ENCODE measurements at regions not wholly inside any gene's neighbourhood (a gene's known extent, or its start where the extent isn't known, plus 50 kb on each side); places are given as distances from the start of the nearest gene placed in this dataset.
A peak's percentile ranks its signal among the peaks of the same experiment; 100 is the strongest.
"Not testable (repeated sequence)": the region's sequence is repeated elsewhere in the genome, so short reads cannot be mapped to it uniquely, and the experiment has no call there.

DNA sequence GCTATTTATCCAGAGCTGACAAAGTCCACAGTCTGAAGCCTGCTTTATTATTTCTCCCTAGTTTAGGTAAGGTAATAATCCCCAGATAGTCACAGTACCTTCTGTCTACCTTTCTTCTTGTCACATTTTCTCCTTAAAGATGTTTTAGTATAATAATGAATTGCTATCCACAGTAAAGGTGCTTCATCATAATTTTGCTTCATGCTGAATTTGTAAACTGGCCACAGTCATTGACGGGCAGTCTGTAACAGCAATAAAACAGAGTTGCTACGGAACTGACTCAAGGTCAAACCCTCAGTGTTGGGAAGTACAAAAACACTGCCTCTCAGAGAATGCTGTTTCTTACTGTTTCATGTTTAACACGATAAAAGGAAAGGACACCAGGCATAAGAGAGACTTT is 195.7 kb downstream of the ZNF608 start:
- DNase-seq (ENCODE audit: low read depth): no peak

- no peak for DNase-seq (ENCODE audit: low read depth)
These were observed 196.5 kb downstream of the ZNF608 start for GRCh38 chr5:124549891-124550436.

DNA sequence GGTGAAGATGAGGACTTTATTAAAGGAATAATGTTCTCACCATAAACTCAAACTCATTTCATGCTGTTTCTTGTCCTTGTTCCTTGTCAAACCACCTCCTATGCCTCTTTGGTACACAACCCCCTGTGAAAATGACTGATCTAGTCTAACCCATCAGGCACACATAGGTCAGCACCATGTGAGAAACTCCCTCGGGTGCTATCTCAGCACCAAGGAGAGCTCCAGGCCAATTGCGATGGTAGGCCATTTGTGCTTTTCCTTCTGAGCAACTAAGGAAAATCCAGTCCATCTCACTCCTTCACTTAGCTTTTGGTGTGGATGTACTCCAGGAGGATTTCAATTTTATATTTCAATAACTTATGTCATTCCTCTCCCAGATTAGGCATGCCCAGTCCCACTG is 199.8 kb downstream of the ZNF608 start:
- DNase-seq (ENCODE audit: low read depth): peak; percentile 26

- peak; percentile 30 for DNase-seq (ENCODE audit: low read depth)
These were observed 201.9 kb downstream of the ZNF608 start for GRCh38 chr5:124544366-124545055.

GRCh38 chr5:124538931-124539330 is 207.5 kb downstream of the ZNF608 start:
- no peak for DNase-seq (ENCODE audit: low read depth)

- no peak for DNase-seq (ENCODE audit: low read depth)
These were observed 208.2 kb downstream of the ZNF608 start for GRCh38 chr5:124538191-124538590.

DNA sequence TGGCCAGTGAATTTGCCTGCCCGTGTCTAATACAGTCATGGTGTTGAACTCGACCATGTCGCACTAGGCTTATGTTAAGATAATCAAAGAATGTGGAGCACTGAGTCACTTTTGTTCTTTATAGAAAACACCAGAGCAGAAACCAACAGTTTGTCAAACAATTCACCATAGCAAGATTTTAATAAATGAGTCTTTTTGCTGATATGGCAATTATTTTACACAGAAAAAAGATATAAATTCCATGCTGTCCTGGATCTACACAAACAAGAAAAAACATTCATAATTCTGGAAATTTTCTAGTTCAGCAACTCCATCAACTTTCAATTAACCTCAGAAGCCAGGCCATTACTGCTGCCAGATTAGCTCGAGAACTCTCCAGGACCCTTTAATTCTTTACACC is 208.9 kb downstream of the ZNF608 start:
- DNase-seq (ENCODE audit: low read depth): no peak

DNA sequence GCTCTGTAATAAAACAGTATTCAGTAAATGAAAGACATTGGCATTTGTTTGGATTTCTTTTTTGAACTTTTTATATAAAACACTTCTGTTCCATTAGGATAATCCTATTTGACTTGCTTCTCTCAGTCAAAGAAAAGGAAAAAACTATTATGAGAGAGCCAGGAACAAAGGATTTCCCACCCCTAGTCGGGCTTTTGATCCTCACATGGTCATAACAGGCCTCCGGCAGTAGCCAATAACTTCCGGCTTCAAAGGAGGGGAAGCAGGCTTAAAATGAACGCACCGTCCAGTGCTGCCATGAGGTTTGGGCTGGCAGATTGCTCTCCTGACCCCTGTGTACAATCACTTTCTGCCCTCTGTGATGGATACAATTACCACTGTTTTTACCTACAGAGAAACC is 209.3 kb downstream of the ZNF608 start:
- peak; percentile 58 for DNase-seq (ENCODE audit: low read depth)

DNA sequence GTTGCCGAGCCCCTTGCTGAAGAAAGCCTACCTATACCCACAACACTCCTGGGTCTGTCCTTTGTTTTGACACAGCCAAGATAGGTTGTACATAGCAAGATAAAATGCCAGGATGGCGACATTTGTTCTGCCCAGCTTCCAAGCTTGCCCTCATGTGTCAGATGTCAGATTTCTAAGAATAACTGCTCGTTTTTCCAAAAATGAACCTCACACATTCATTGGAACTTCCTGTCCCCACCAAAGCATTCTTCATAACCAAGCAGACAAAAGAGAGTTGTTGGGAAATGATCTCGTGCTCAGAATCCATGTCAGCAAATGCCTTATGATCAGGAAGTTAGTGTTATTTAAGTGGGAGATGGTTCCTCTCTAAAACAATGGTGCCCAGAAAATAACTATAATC is 210.1 kb downstream of the ZNF608 start:
- peak; percentile 7 for DNase-seq (ENCODE audit: low read depth)

DNA sequence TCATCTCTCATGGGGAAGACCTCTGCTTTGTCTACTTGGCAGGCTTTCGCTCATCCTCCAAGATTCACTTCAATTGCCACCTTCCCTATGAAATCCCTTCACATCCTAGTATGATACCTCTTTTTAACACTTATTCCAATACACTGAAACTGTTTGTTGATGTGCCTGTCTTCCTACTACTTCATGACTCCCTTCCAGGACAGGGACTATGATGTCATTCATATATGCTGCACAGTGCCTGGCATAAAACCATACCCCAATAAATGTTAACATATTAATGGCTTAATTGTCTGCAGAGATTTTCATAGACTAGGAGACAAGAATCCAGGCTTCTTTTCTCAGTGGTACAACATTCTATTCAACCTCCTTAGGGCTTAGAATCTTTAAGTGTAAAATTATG is 215.5 kb downstream of the ZNF608 start:
- no peak for DNase-seq (ENCODE audit: low read depth)

DNA sequence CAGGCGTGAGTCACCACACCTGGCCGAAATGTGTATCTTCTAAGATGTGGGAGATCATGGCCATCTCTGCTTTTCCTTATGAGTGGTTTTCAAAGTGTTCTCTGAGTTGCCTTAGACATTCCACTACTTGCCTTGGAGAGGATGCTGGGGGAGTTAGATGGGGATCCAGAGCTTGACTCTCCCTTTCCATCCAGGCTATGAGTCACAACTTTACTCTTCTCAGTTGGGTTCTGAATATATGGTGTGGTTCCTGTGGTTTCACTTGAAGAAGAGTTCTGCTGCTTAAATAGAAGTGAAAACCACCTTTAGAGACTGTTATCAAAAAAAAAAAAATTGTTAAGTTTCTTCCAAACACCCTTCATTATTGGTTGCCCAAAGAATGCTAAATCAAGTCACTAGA is 217.6 kb downstream of the ZNF608 start:
- DNase-seq (ENCODE audit: low read depth): peak; percentile 95

- DNase-seq (ENCODE audit: low read depth): peak; percentile 80
These were observed 219.0 kb downstream of the ZNF608 start for GRCh38 chr5:124527220-124527991.

DNA sequence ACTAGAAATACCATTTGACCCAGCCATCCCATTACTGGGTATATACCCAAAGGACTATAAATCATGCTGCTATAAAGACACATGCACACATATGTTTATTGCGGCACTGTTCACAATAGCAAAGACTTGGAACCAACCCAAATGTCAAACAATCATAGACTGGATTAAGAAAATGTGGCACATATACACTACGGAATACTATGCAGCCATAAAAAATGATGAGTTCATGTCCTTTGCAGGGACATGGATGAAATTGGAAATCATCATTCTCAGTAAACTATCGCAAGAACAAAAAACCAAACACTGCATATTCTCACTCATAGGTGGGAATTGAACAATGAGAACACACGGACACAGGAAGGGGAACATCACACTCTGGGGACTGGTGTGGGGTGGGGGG is 220.4 kb downstream of the ZNF608 start:
- not testable (repeated sequence) for DNase-seq (ENCODE audit: low read depth)

DNA sequence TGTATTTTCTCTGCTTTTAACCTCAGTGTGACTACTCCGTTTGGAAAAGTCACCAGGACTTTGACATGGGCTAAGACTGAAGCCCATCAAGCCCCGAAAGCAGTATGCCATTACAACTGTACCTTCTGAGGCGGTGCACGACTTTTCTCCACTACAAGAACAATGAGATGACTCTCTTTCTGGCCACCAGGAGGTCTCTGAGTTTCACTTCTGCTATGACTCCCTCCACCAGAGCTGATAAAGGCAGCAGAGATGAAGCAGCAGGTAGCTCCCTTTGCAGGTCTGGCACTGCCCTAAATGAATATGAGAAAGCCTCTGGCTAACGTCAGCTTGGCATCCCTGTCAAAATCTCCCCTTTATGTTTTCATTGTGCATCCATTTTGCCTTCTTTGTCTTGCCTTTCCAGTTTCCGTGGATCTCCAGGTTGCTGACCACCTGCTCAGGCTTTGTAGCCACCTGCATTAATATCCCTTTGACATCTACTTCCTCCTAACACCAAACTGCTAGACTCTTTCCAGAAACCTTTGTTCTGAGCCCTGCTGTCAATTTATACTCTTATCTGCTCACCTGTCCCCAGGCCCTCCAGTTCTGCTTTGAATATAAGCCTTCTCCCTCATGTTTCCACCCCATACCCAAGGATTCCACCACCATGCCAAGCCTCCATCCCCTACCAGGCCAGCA is 221.7 kb downstream of the ZNF608 start:
- no peak for DNase-seq (ENCODE audit: low read depth)

DNA sequence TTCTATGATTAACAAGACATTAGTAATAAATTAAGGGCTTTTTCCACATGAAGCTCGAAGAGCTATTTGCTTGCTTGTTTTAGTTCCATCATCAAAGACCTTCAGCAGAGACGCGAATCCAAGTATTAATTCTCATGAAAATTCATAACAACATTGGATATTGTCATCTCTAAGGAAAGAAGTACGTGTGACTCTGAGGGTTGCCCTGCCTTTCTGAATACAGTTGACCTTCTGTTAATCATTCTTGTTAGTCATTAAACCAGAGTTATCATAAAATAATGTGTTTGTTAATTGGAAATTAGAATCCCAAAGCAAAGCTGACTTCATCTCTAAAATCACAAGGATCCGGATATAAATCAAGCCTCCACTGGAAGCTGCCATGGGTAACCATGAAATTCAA is 222.5 kb downstream of the ZNF608 start:
- no peak for DNase-seq (ENCODE audit: low read depth)

GRCh38 chr5:124522992-124523391 is 223.4 kb downstream of the ZNF608 start:
- DNase-seq (ENCODE audit: low read depth): no peak

GRCh38 chr5:124521461-124522230 is 224.8 kb downstream of the ZNF608 start:
- no peak for DNase-seq (ENCODE audit: low read depth)

DNA sequence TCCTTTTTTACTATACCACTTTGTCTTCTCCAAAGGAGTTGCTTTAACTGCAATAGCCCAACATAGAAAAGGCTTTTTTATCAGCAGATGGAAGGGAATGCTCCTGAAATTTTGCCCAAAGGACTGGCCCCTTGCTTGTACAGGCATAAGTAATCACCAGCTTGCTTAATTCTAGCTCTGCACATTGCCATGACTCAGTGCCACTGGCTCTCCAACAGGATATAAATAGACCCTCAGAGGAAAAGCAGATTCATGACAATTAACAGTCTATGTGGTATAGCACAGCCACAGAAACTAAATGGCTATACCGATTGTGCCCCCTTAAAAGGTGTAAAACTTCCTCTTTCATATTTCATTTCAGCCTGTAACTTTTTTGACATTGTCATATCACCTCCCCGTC is 227.0 kb downstream of the ZNF608 start:
- peak; percentile 92 for DNase-seq (ENCODE audit: low read depth)

- no peak for DNase-seq (ENCODE audit: low read depth)
These were observed 229.9 kb downstream of the ZNF608 start for GRCh38 chr5:124516567-124516966.

- DNase-seq (ENCODE audit: low read depth): no peak
These were observed 230.8 kb downstream of the ZNF608 start for GRCh38 chr5:124515497-124516245.

DNA sequence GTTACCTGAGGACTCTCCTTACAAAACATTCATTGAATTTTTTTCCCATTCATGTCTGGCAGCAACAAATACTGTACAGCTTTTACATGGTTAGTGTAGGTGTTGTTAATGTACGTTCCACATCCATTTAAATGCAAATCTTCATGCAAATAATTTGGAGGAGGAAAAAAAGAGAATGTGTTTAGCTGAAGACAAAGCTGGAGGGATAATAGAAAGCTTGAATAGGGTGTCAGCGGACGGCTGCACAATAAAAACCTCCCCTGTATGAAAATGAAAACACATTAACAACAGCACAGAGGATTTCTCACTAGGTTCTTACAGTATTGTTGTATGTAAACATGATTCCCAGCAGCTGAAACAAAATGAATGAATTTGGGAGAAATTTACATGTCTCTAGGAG is 231.5 kb downstream of the ZNF608 start:
- DNase-seq (ENCODE audit: low read depth): no peak
